GM23248 (cell line): ENCODE measurements at regions not wholly inside any gene's neighbourhood (a gene's known extent, or its start where the extent isn't known, plus 50 kb on each side); places are given as distances from the start of the nearest gene placed in this dataset.

ENCODE experiments used
- DNase-seq: peaks from one replicate; pipeline ENCODE4 v3.0.0-alpha.2; 2015
- H2AFZ ChIP-seq: fragments of 200-600 bp; sonication (generic); 2 replicates; pipeline ENCODE4 v1.6.1; 2016; ENCODE audit warnings: antibody characterized with exemption
- H3F3A ChIP-seq: fragments of 200-600 bp; sonication (generic); 2 replicates; pipeline ENCODE4 v1.6.1; 2016; ENCODE audit warnings: mild to moderate bottlenecking, antibody characterized with exemption, mixed run types; ENCODE audit not compliant: insufficient read depth
- H3K27ac ChIP-seq: fragments of 200-600 bp; sonication (generic); 2 replicates; pipeline ENCODE4 v1.5.1; 2016; ENCODE audit warnings: mild to moderate bottlenecking
- H3K27me3 ChIP-seq: fragments of 200-600 bp; sonication (generic); replicated peaks from 2 replicates; pipeline ENCODE4 v1.6.1; 2016; ENCODE audit warnings: mild to moderate bottlenecking; ENCODE audit not compliant: insufficient read depth
- H3K36me3 ChIP-seq: fragments of 200-600 bp; sonication (generic); 2 replicates; pipeline ENCODE4 v1.6.1; 2016; ENCODE audit warnings: low read depth, mild to moderate bottlenecking
- H3K4me1 ChIP-seq: fragments of 200-600 bp; sonication (generic); 2 replicates; pipeline ENCODE4 v1.6.1; 2016; ENCODE audit warnings: mild to moderate bottlenecking; ENCODE audit not compliant: insufficient read depth
- H3K4me2 ChIP-seq: fragments of 200-600 bp; sonication (generic); one replicate; pipeline ENCODE4 v1.6.1; 2016; ENCODE audit warnings: mild to moderate bottlenecking; ENCODE audit not compliant: unreplicated experiment
- H3K4me3 ChIP-seq: fragments of 200-600 bp; sonication (generic); 2 replicates; pipeline ENCODE4 v1.5.1; 2016; ENCODE audit warnings: mild to moderate bottlenecking
- H3K79me2 ChIP-seq: fragments of 200-600 bp; sonication (generic); 2 replicates; pipeline ENCODE4 v1.6.1; 2016; ENCODE audit warnings: mild to moderate bottlenecking; ENCODE audit not compliant: insufficient read depth
- H3K9ac ChIP-seq: fragments of 200-600 bp; sonication (generic); 2 replicates; pipeline ENCODE4 v1.6.1; 2016; ENCODE audit warnings: mild to moderate bottlenecking
- H3K9me2 ChIP-seq: fragments of 200-600 bp; sonication (generic); 2 replicates; pipeline ENCODE4 v1.6.1; 2016; ENCODE audit warnings: mixed run types, mild to moderate bottlenecking, moderate library complexity; ENCODE audit not compliant: insufficient read depth
- H3K9me3 ChIP-seq: fragments of 200-600 bp; sonication (generic); one replicate; pipeline ENCODE4 v1.6.1; 2017; ENCODE audit warnings: low read depth
- H4K20me1 ChIP-seq: fragments of 200-600 bp; sonication (generic); 2 replicates; pipeline ENCODE4 v1.6.0; 2016; ENCODE audit not compliant: insufficient read depth
- EZH2 ChIP-seq: fragments of 200-600 bp; sonication (generic); IDR thresholded peaks from 2 replicates; pipeline ENCODE4 v1.6.1; 2018; ENCODE audit warnings: antibody characterized with exemption, mild to moderate bottlenecking; ENCODE audit not compliant: insufficient read depth, poor library complexity, severe bottlenecking
- EZH2phosphoT487 ChIP-seq: fragments of 200-600 bp; sonication (generic); IDR thresholded peaks from 2 replicates; pipeline ENCODE4 v1.6.1; 2018; ENCODE audit warnings: antibody characterized with exemption, moderate library complexity, mild to moderate bottlenecking, low read depth; ENCODE audit not compliant: insufficient read depth
- WGBS, 2 experiments: methylation state at CpG; one replicate each; pipeline ENCODE4 v1.1.6; 2015 to 2017; ENCODE audit warnings: low lambda C conversion rate in 2 of 2, low coverage in 1 of 2; ENCODE audit errors: missing lambda C conversion rate in 2 of 2; 5-methylcytosine and 5-hydroxymethylcytosine counted together
- in situ Hi-C: fragments of 300-500 bp; cut with MboI; formaldehyde crosslinking; loops from 2 replicates; pipeline ENCODE4 v1.15.0; 2020

DNA sequence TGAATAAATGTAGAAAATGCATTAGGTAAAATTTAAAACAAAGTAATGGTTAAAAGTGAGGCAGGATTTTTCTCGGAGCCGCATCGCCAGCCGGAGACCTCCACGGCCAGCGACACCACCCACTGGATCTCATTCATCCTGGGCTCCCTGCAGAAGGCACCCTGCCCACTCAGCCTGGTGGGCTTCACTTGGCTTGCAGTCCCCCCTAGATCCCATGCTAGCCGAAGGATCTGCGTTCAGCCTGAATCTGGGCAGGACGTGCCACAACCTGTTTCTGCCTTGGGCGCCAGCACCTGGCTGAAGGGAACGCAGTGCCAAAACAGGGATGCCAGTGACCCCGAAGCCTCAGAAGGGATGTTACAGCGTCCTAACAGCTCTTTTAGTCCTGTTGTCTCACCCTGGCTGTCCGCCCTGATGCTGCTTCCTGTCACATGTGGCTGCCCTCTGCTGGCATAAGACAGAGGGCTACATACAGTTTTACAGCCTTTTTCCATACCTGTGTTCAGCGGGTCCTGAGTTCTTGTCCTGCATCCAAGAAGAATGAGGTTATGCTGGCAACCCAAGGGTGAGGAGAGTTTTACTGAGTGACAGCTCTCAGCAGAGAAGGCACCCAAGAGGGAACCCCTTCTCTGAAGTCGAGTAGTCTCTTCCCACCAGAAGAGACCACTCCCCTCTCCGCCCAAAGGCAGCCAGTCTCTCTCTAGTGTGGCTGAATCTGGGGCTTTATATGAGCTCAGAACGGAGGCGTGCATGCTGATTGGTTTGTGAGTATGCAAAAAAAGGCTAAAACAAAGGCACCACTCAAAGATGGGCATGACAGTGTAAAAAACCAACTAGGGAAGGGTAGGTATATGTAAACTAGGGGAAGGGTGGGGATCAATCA lies 173.1 kb upstream of the GYPC start:
- Histone ChIP-seq H3K9me2 (no peaks in the 10 kb centered on the region), H4K20me1 (no peaks in the 10 kb centered on the region), H3K27ac (no peak overlapping the region), H3K4me3 (no peak overlapping the region), H3K9me3 (no peaks in the 10 kb centered on the region), H2AFZ (no peak overlapping the region), H3K79me2 (no peaks in the 10 kb centered on the region), H3K4me1 (no peaks in the 10 kb centered on the region), H3F3A (no peaks in the 10 kb centered on the region), H3K36me3 (no peaks in the 10 kb centered on the region), H3K9ac (no peak overlapping the region), H3K4me2 (no peak overlapping the region), H3K27me3 (no peaks in the 10 kb centered on the region)
- in situ Hi-C loops, result no loop called here
- no peak for DNase-seq
- TF ChIP-seq EZH2 (no peak), EZH2phosphoT487 (no peak)
- 53 to 62% methylated on average over 19 of the region's 19 CpGs for WGBS, 2 experiments

DNA sequence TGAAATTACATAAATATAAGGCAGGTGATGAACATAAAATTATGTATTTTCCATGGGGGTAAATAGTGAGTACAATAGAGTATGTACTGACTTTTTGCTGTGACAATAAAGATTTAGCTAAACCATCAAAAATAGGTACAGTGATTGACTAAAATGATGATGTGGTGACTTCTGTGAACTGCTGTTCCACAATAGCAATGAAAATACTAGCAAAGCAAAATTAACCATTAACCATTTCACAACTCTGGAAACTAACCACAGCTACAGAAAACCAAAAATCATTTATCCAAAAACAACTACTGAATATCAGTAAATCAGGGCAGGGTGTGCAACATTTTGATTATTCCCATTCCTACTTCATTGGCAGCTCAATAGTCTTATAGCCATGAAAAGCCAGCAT lies 161.4 kb upstream of the GYPC start:
- Histone ChIP-seq H3K9ac (no peak overlapping the region), H3K27ac (no peak overlapping the region), H3K9me3 (no peaks in the 10 kb centered on the region), H3K79me2 (no peaks in the 10 kb centered on the region), H3F3A (no peaks in the 10 kb centered on the region), H3K27me3 (no peaks in the 10 kb centered on the region), H3K9me2 (no peaks in the 10 kb centered on the region), H3K4me2 (no peak overlapping the region), H3K4me1 (no peaks in the 10 kb centered on the region), H2AFZ (no peak overlapping the region), H3K4me3 (no peak overlapping the region), H4K20me1 (no peaks in the 10 kb centered on the region), H3K36me3 (no peaks in the 10 kb centered on the region)
- no peak for TF ChIP-seq EZH2phosphoT487
- TF ChIP-seq EZH2, result no peak
- in situ Hi-C loops, result no loop called here
- no peak for DNase-seq

DNA sequence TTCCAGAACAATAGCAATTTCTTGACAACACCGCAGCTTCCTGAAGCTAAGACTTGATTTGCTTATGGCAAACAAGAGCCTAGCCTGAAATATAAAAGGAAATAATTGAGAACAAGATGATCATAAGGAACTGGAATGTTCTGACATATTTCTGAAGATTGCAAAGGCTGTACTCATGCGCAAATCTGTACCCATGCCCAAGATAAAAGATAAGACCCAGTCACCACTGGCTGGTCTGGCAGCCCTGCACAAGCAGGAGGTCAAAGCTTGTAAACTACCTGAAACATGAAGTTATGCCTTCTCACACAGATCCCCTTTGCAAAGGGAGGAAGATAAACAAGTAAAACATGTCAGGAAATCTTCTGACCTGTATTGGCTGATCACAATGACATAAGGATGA lies 160.8 kb upstream of the GYPC start:
- no peak for TF ChIP-seq EZH2phosphoT487
- no peak for TF ChIP-seq EZH2
- Histone ChIP-seq H3K4me3 (no peak overlapping the region), H3K9me3 (no peaks in the 10 kb centered on the region), H4K20me1 (no peaks in the 10 kb centered on the region), H3K36me3 (no peaks in the 10 kb centered on the region), H3K9ac (no peak overlapping the region), H3K27me3 (no peaks in the 10 kb centered on the region), H3K4me1 (no peaks in the 10 kb centered on the region), H3K27ac (no peak overlapping the region), H3K4me2 (no peak overlapping the region), H3K79me2 (no peaks in the 10 kb centered on the region), H3F3A (no peaks in the 10 kb centered on the region), H3K9me2 (no peaks in the 10 kb centered on the region), H2AFZ (no peak overlapping the region)
- no peak for DNase-seq
- in situ Hi-C loops, result no loop called here
- WGBS, 2 experiments, result 30 to 37% methylated on average over 2 of the region's 2 CpGs

DNA sequence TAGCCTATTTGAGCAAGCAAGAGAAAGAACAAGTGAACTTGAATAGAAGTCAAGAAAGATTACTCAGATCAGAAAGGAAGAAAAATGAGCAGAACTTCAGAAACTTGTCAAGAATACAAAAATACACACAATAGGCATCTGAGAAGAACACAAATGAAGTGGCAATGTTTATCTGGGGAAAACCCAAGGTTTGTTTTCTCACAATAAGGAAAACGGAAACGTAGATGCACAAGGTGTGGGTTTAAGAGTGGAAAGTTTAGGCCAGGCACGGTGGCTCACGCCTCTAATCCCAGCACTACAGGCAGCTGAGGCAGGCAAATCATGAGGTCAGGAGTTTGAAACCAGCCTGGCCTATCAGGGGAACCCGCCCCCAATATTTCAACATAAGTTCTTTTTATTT lies 159.5 kb upstream of the GYPC start:
- no peak overlapping the region for H3K4me3 ChIP-seq
- in situ Hi-C loops, result no loop called here
- H3K27me3 ChIP-seq, result no peaks in the 10 kb centered on the region
- no peak overlapping the region for H3K9ac ChIP-seq
- 32 to 34% methylated on average over 5 of the region's 5 CpGs for WGBS, 2 experiments
- no peaks in the 10 kb centered on the region for H3K9me2 ChIP-seq
- no peaks in the 10 kb centered on the region for H3K4me1 ChIP-seq
- no peak overlapping the region for H2AFZ ChIP-seq
- H3K79me2 ChIP-seq, result no peaks in the 10 kb centered on the region
- TF ChIP-seq EZH2 (no peak), EZH2phosphoT487 (no peak)
- no peak for DNase-seq
- no peaks in the 10 kb centered on the region for H3K36me3 ChIP-seq
- no peaks in the 10 kb centered on the region for H3F3A ChIP-seq
- no peaks in the 10 kb centered on the region for H4K20me1 ChIP-seq
- H3K4me2 ChIP-seq, result no peak overlapping the region
- H3K27ac ChIP-seq, result no peak overlapping the region
- H3K9me3 ChIP-seq, result no peaks in the 10 kb centered on the region

DNA sequence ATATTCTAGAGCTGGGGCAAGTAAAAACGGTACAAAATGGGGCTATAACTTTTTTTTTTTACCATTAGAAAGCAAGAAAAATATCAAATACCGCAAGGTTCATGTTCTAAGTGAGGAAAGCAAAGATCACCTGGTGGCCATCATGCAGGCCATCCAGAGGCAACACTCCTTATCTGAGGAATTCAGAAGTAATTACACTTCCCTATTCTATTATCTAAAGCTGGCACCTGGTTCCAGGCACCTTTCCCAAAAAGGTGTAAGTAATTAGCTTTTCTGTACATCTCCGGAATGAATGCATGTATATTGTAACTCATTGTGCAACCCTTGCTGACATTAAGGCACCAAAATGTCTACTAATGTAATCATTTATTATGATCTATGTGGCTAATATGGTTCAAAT lies 152.5 kb upstream of the GYPC start:
- Histone ChIP-seq H3K79me2 (no peaks in the 10 kb centered on the region), H3K27ac (no peak overlapping the region), H3K36me3 (no peaks in the 10 kb centered on the region), H3F3A (no peaks in the 10 kb centered on the region), H3K9me2 (no peaks in the 10 kb centered on the region), H3K4me1 (no peaks in the 10 kb centered on the region), H3K27me3 (no peaks in the 10 kb centered on the region), H3K9me3 (no peaks in the 10 kb centered on the region), H4K20me1 (no peaks in the 10 kb centered on the region), H3K9ac (no peak overlapping the region), H3K4me3 (no peak overlapping the region), H2AFZ (no peak overlapping the region), H3K4me2 (no peak overlapping the region)
- DNase-seq, result no peak
- TF ChIP-seq EZH2, result no peak
- no peak for TF ChIP-seq EZH2phosphoT487
- 17 to 41% methylated on average over 3 of the region's 3 CpGs for WGBS, 2 experiments
- in situ Hi-C loops, result no loop called here
